ENCODE measurements at regions not wholly inside any gene's neighbourhood (a gene's known extent, or its start where the extent isn't known, plus 50 kb on each side); places are given as distances from the start of the nearest gene placed in this dataset.

GRCh38 chr3:154977666-154978065 lies 102.5 kb upstream of the MME start:
- Mint-ChIP-seq H3K9me3 (peaks cover 5% of the 10 kb centered on the region), H3K4me3 (no peak overlapping the region), H3K27ac (no peak overlapping the region), H3K36me3 (peaks cover 4% of the 10 kb centered on the region; the same call in 1 of the 2 replicates), H3K4me1 (no peaks in the 10 kb centered on the region; the same call in 1 of the 2 replicates), H3K27me3 (ENCODE audit: low read depth) (no peaks in the 10 kb centered on the region)
- TF ChIP-seq NFATC4 (CRISPR knock-in tag; IDR thresholded peaks at IDR 0.05): no peak
- ChIA-PET POLR2A (interaction anchor here (0.6 kb wide), 1 partner anchor 633 kb away, joined by 6 read pairs; no protein-coding TSS in a partner anchor), CTCF (interaction anchor here (0.6 kb wide), 2 partner anchors 48 to 197 kb away, joined by 3 read pairs; no protein-coding TSS in a partner anchor)
- no peak for ATAC-seq
- DNase-seq (ENCODE audit: low spot score): no peak

DNA sequence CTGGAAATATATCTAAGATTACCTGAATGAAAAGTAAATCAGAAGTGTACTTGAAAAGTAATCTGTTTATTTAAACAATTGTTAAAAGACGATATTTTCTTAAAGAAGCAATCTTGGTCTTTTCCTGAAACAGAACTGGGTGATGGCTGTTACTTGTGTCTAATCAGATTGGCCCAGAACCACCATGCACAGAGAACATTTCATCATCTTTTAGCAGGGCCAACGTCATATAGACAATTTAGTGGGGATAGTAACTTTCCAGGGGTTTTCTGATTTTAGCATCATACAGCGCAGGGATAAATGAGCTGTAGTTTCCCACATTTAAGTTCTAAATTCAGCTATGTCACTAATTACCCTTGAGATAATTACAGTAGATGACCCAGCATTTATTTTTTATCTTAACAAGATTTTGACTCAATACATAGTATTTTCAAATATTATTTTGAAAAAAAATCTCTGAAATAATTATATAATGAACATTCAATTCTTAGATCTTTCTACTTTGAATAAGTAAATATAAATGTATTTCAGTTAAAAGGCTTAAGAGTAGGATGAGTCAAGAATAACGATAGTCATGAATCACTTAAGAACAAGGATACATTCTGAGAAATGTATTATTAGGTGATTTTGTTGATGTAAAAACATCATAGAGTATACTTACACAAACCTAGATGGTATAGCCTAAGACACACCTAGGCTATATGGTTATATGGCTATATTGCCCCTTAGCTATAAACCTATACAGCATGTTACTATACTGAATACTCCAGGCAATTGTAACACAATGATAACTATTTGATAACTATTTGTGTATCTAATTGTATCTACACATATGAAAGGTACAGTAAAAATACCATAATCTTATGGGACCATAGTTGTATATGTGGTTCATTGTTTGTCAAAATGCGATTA lies 103.8 kb upstream of the MME start:
- ChIA-PET CTCF (no interaction called here), POLR2A (no interaction called here)
- Mint-ChIP-seq H3K9me3 (peaks cover 5% of the 10 kb centered on the region), H3K27ac (no peak overlapping the region), H3K36me3 (peaks cover 4% of the 10 kb centered on the region; the same call in 1 of the 2 replicates), H3K27me3 (ENCODE audit: low read depth) (no peaks in the 10 kb centered on the region), H3K4me3 (no peak overlapping the region), H3K4me1 (peaks cover 5% of the 10 kb centered on the region; the same call in 1 of the 2 replicates)
- no peak for TF ChIP-seq OVOL2 (CRISPR knock-in tag; IDR thresholded peaks at IDR 0.05; ENCODE audit: borderline replicate concordance)
- TF ChIP-seq ZNF138 (CRISPR knock-in tag; conservative IDR thresholded peaks at IDR 0.05): no peak
- no peak for TF ChIP-seq ZNF396 (CRISPR knock-in tag; IDR thresholded peaks at IDR 0.05; ENCODE audit: borderline replicate concordance)
- TF ChIP-seq, protein P1, sequence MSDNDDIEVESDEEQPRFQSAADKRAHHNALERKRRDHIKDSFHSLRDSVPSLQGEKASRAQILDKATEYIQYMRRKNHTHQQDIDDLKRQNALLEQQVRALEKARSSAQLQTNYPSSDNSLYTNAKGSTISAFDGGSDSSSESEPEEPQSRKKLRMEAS (CRISPR knock-in tag; IDR thresholded peaks at IDR 0.05): no peak
- TF ChIP-seq ATF1 (CRISPR knock-in tag; IDR thresholded peaks at IDR 0.05): no peak
- TF ChIP-seq E2F1 (CRISPR knock-in tag; IDR thresholded peaks at IDR 0.05): no peak
- TF ChIP-seq, protein P2, sequence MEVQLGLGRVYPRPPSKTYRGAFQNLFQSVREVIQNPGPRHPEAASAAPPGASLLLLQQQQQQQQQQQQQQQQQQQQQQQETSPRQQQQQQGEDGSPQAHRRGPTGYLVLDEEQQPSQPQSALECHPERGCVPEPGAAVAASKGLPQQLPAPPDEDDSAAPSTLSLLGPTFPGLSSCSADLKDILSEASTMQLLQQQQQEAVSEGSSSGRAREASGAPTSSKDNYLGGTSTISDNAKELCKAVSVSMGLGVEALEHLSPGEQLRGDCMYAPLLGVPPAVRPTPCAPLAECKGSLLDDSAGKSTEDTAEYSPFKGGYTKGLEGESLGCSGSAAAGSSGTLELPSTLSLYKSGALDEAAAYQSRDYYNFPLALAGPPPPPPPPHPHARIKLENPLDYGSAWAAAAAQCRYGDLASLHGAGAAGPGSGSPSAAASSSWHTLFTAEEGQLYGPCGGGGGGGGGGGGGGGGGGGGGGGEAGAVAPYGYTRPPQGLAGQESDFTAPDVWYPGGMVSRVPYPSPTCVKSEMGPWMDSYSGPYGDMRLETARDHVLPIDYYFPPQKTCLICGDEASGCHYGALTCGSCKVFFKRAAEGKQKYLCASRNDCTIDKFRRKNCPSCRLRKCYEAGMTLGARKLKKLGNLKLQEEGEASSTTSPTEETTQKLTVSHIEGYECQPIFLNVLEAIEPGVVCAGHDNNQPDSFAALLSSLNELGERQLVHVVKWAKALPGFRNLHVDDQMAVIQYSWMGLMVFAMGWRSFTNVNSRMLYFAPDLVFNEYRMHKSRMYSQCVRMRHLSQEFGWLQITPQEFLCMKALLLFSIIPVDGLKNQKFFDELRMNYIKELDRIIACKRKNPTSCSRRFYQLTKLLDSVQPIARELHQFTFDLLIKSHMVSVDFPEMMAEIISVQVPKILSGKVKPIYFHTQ (CRISPR knock-in tag; IDR thresholded peaks at IDR 0.05): no peak
- TF ChIP-seq PRDM15 (CRISPR knock-in tag; IDR thresholded peaks at IDR 0.05): no peak
- TF ChIP-seq, protein P3, sequence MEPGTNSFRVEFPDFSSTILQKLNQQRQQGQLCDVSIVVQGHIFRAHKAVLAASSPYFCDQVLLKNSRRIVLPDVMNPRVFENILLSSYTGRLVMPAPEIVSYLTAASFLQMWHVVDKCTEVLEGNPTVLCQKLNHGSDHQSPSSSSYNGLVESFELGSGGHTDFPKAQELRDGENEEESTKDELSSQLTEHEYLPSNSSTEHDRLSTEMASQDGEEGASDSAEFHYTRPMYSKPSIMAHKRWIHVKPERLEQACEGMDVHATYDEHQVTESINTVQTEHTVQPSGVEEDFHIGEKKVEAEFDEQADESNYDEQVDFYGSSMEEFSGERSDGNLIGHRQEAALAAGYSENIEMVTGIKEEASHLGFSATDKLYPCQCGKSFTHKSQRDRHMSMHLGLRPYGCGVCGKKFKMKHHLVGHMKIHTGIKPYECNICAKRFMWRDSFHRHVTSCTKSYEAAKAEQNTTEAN (CRISPR knock-in tag; IDR thresholded peaks at IDR 0.05): no peak
- no peak for TF ChIP-seq ARID4B (CRISPR knock-in tag; IDR thresholded peaks at IDR 0.05; ENCODE audit: borderline replicate concordance)
- TF ChIP-seq, protein P4, sequence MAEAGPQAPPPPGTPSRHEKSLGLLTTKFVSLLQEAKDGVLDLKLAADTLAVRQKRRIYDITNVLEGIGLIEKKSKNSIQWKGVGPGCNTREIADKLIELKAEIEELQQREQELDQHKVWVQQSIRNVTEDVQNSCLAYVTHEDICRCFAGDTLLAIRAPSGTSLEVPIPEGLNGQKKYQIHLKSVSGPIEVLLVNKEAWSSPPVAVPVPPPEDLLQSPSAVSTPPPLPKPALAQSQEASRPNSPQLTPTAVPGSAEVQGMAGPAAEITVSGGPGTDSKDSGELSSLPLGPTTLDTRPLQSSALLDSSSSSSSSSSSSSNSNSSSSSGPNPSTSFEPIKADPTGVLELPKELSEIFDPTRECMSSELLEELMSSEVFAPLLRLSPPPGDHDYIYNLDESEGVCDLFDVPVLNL (CRISPR knock-in tag; IDR thresholded peaks at IDR 0.05; ENCODE audit: borderline replicate concordance, low read depth): no peak
- TF ChIP-seq ZBTB21 (CRISPR knock-in tag; IDR thresholded peaks at IDR 0.05; ENCODE audit: borderline replicate concordance): no peak
- ATAC-seq: no peak
- DNase-seq (ENCODE audit: low spot score): no peak

Measured in WTC11 (cell line).